GM21447 (cell line): ENCODE measurements at regions not wholly inside any gene's neighbourhood (a gene's known extent, or its start where the extent isn't known, plus 50 kb on each side); places are given as distances from the start of the nearest gene placed in this dataset.

Experiments
- ATAC-seq: cut with Tn5 transposase; IDR thresholded peaks from one replicate; pipeline ENCODE4 v1.9.1; 2021; ENCODE audit not compliant: unreplicated experiment

DNA sequence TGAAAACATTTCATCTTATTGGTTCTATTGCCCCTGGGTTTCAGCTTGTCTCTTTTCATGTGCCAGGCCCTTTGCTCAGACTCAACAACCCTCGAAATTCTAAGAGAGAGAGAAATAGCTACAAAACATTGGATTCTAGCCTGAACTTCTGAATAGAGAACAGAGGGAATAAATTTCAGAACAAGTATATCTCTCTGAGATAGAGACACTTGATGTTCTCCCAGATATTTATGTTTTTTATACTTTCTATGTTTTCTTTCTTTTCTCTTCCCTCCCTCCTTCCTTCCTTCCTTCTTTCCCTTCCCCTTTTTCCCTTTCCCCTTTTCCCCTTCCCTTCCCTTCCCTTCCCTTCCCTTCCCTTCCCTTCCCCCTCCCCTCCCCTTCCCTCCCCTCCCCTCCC, 279.5 kb upstream of the SPRED2 start:
- no peak for ATAC-seq

- no peak for ATAC-seq
These were observed 278.4 kb upstream of the SPRED2 start for GRCh38 chr2:65710779-65711295.

- no peak for ATAC-seq
These were observed 278.0 kb upstream of the SPRED2 start for GRCh38 chr2:65710356-65710755.

DNA sequence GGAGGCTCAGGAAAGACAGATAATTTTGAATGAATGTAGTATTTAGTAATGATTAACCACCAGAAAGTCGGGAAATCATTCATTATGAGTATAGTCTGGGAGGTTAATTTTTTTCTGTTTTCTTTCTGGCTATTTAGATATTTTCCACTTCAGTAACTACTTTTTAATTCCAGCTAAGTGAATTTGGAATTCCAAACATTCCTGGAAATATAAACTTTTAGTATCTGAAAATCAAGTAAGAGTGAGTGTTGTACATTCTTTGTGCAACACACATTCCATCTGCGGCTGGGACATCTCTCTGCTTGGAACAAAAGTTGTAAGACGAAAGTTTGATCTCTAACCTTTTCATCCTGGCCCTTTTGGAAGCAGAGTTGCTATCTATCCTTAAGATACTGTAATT, 275.7 kb upstream of the SPRED2 start:
- no peak for ATAC-seq

GRCh38 chr2:65706411-65706810, 274.0 kb upstream of the SPRED2 start:
- ATAC-seq: no peak

DNA sequence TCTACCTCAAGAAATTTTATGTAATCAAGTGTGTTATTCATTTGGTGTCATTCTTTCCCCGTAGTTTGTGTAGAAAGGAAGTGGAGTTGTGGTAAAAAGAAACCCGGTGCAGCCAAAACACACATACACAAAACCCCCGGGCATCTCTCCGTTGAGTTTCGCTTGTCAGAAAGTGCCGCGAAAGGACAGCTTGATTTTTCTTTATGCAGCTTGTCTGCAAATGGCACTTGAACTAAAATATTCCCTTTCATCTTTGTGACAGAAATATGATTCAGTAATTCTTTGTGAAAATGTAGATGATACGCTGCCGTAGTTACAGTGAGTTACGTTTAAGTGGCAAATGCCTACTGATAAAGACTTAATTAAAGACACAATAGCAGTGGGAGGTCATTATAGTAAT, 268.8 kb upstream of the SPRED2 start:
- no peak for ATAC-seq

- no peak for ATAC-seq
These were observed 268.3 kb upstream of the SPRED2 start for GRCh38 chr2:65700720-65701119.

DNA sequence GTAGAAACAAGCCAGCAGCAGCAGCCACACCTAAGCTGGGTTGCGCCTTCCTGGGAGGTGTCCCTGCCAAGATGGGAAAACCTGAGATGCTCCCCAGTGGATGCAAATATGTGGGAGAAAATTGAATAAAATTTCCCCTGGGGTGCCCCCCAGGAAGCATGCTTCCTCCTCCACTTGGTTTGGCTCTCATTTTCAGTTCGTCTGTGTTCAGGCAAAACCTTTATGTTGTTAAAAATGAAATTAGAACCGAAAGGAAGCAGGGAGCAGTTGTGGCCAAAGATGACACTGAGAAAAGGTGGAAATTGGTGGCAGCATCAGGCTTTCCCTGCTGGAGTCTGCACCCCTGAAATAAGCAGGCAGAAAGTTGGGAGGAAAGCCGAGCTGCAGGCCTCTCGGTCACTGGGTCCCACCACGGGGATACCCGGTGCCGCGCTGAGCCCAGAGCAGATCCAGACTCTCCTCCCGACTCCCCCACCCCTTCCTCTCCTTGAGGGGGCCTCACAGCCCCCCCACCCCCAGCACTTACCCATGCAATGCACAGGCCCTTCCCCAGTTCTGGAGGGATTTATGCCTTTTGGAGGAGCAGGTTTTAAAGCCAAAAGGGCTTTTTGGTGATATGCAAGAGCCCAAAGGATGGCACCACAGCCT, 267.7 kb upstream of the SPRED2 start:
- ATAC-seq: no peak

DNA sequence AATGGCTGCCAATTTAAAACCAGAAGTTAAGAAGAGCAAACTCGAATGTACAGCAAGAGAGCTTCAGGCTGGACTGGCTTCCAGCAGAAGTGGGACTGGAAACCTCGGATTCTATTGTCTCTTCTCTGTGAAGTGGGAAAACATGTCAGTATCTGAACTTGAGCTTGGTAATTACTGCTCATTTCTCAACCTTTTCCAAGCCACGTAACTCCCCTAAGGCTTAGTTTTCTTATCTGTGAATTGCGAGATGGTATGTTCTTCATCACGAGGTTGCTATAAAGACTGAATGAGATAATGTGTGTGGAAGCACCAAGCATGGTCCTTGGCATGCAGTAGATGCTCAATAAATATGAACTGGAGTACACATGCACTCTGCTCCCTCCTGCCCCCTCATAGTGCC, 259.4 kb upstream of the SPRED2 start:
- ATAC-seq: no peak

DNA sequence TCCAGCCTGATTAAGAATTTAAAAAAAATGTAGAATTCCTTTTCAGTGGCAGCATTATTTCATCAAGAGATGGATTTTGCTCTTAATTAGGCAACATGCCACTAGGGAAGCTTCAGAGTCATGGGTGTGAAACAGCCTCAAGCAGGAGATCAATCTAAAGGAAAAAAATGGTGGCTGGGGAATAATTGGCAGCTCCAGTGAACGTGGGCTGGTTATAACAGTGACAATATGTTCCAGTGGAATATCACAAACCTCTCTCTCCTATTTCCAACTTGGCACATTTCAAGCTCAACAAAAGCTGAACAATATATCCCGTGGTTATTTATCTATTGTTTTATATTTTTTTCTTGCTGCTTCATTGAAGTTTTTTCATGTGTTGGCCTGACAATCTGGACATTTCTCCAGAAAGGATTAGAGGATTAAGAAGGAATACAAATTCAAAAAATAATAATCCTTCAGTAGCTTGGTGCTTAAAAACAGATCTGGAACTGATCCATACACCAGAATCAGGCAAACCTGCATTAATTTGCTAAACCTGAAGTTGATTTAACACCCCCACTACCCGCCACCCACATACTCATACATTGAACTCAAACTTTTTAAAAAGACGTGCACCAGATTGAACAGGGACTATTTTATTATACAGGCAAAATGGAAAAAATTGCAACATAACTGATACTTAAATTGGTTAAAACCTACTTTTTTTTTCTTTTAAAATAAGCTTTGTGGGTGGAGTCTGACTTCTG, 255.9 kb upstream of the SPRED2 start:
- no peak for ATAC-seq

- ATAC-seq: no peak
These were observed 255.2 kb upstream of the SPRED2 start for GRCh38 chr2:65687614-65688013.

DNA sequence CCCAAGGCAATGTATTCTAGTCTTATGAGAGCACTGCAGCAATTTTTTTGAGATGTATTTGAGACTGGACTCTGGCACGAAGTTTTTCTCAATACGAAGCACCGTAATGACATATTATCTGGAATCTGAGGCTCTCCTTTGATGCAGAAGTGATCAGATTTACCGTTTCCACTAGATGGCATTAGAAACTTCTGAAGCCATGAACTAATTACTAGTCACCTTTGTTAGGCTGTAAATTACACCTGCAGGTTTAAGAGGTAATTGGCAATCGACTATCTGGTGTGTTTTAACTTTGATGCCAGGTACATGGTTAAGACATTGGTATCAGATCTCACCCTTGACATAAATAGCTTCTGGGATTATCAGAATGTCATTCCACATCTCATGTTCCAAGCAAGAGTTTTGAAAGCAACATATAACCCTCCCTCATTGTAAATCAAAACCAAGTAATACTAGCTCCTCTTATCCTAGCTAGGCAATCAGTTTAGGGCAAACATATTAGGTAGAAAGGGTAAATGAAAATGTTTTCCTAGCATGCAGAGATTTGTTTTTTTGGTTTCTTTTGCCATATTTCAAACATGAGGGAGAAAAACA, 254.6 kb upstream of the SPRED2 start:
- ATAC-seq: no peak

DNA sequence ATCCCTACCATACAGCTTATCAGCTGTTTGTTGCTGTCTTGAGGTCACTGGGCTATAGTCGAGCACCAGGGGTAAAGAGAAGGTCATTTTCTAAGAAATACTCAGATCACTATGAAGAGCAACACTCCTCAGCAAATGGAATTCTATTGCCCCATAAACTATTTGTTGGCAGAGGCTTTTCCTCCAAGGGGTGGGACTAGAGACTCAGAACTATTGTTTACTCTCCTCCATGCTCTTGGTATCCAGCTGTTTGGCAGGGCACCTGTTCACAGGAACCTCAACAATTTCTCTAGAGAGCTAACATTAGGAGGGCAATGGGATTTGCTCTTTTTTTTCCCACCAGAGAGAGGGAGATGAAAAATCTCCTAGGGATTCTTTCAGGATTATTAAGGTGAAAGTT, 249.1 kb upstream of the SPRED2 start:
- no peak for ATAC-seq

DNA sequence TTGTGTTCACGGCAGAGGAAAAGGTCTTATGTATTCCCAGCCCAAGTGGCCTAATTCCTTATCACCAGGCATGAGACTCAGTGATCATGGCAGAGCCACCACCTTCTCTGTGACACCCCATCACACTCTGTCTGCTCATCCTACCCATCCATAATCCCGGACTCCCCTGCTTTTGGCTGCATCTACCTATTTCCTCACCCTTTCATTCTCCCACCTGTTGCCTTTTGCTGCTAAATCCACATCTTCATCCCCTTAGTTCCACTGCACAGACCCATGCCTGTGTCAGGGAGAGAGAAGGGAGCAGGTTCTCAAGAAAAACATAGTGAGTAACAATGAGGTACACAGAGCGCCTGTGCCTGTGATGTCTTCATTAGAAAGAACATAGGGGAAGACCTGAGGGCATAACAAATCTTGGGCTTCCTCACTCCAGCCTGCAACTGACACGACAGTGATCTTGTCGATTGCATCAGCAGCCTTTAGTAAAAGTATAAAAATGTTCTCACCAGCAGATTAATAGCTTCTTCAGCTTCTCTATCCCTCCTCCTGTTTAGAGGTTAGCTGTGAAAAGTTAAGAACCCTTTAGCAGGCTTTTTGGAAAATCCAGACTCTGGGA, 246.5 kb upstream of the SPRED2 start:
- no peak for ATAC-seq

DNA sequence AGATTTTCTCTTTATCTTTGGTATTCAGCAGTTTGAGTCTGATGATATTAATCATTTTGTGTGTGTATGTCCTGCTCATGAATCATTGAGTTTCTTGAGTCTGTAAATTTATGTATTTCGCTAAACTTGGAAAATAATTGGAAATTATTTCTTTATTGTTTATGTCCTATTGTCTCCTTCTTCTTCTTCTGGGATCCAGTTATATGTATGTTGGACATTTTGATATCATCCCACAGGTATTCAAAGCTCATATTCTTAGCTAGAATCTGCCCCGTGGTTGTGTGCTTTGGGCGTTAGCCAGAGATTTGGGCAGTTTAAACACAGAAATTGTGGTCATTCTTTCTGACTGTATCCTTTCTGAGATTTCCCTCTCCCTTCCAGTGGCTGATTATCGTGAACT, 243.0 kb upstream of the SPRED2 start:
- ATAC-seq: no peak

DNA sequence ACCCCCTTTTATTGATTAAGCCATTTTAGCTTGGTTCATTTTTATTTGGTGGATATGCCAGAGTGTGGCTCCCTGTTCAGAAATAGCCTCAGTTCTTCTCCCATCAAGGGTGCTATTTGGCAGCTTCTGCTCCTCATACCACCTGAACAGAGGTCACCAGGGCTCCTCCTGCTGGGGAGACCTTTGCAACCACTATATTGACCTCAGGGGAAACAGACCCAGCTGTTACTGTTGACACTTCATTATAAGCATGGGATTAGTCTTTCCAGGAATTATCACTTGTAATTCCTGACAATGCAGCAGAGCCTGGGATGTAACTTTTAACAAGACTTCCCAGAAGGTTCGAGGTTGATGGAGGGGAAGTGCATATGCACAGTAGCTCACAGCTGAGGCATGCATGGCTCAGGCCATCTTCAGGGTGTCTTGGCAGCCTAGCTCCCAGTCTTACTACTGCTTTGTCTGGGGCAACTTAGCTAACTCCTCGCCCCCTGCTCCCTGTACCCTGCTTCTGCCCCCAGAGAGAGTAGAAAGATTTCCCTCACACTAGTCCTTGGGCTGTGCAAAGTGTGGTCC, 239.4 kb upstream of the SPRED2 start:
- no peak for ATAC-seq

DNA sequence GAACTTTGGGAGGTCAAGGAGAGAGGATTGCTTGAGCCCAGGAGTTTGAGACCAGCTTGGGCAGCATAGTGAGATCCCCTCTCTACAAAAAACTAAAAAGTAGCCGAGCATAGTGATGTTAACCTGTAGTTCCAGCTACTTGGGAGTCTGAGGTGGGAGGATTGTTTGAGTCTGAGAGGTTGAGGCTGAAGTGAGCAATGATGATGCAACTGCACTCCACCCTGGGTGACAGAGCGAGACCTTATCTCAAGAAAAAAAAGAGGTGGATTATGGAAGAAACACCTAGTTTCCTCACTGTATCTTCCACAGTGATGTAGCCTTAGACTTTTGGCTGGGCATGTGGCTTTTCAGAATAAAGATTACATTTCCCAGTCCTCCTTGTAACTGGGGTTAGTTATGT, 237.2 kb upstream of the SPRED2 start:
- no peak for ATAC-seq

DNA sequence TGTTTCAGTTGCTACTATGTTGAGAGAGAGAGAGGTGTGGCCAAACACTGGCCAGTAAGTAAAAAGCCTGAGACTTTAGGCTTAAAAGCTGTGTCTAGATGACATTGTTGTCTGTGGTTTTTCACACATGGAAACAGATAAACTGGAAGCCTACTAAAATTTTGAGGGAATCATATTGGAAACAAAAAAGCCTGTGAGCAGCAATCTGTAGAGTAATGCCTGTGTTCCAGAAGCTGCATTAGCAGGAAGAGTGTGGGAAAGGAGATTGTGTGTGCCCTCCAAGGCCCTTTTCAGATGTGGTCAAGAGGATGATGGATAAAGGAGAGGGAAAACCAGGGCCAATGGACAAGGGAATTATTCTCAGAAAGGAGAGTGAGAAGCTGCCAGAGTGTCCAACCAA, 236.3 kb upstream of the SPRED2 start:
- no peak for ATAC-seq

DNA sequence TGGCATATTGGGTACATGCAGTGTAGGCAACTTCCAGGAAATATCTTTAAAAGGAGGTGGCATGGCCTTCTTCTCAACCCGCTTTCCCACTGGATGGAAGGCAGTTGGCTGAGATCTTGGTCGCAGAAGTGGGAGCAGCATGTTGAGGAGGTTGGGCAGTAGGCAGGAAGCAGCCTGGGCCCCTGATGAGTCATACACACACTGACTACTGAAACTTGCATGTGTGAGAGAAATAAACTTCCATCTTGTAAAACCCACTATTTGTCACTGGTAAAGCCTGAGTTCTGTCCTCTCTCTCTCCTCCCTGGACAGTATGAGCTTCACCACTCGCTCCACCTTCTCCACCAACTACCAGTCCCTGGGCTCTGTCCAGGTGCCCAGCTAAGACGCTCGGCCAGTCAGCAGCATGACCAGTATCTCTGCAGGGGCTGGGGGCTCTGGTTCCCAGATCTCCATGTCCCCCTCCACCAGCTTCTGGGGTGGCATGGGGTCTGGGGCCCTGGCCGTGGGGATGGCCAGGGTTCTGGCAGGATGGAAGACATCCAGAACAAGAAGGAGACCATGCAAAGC, 233.8 kb upstream of the SPRED2 start:
- ATAC-seq: peak; percentile 99

- no peak for ATAC-seq
These were observed 232.5 kb upstream of the SPRED2 start for GRCh38 chr2:65664931-65665330.

GRCh38 chr2:65663831-65664407, 231.5 kb upstream of the SPRED2 start:
- no peak for ATAC-seq
